ENCODE measurements at regions not wholly inside any gene's neighbourhood (a gene's known extent, or its start where the extent isn't known, plus 50 kb on each side); places are given as distances from the start of the nearest gene placed in this dataset.
"Not testable (repeated sequence)": the region's sequence is repeated elsewhere in the genome, so short reads cannot be mapped to it uniquely, and the experiment has no call there.

GRCh38 chr17:22370988-22371387 is 678.7 kb downstream of the KCNJ18 start:
- not testable (repeated sequence) for TF ChIP-seq CTCF, POLR2AphosphoS5, POLR2A (IDR thresholded peaks at IDR 0.05)
